ENCODE measurements at regions not wholly inside any gene's neighbourhood (a gene's known extent, or its start where the extent isn't known, plus 50 kb on each side); places are given as distances from the start of the nearest gene placed in this dataset.
"Not testable (repeated sequence)": the region's sequence is repeated elsewhere in the genome, so short reads cannot be mapped to it uniquely, and the experiment has no call there.

- no peak for DNase-seq
Observed at GRCh38 chr6:4447639-4448330, 312.4 kb upstream of the ECI2 start.

- no peak for DNase-seq
Observed at GRCh38 chr6:4446982-4447381, 311.6 kb upstream of the ECI2 start.

DNA sequence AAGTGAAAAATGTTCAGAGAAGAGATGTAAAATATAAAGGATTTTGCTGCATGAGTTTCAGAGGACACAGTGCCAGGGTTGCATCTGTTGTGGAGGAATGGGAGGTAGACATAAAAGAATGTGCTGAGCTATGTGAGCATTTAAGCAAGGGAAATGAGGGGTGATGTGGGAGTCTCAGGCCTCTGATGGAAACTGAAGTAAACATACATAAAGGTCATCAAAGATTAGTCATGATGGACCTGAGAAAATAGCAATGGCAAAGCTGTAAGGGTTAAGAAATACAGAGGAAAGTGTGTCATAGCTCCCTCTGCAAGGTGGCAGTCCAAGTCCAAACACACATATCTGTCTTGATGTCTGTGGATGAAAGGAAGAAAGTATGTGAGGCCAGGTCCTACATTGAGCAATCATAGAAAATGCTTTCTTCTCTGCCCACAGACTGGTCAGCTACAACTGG, 306.6 kb upstream of the ECI2 start:
- DNase-seq, result no peak

DNA sequence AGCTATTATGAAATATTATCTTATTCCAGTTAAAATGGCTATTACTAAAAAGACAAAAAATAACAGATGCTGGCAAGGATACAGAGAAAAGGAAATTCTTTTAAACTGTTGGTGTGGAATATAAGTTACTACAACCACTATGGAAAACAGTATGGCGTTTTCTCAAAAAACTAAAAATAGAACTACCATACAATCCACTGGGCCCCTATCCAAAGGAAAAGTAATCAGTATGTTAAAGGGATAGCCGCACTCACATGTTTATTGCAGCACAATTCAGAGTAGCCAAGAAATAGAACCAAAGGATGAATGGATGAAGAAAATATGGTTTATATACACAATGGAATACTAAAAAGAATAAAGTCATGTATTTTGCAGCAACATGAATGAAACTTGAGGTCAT, 303.8 kb upstream of the ECI2 start:
- DNase-seq, result no peak

- no peak for DNase-seq
Observed at GRCh38 chr6:4437342-4437741, 302.0 kb upstream of the ECI2 start.

DNA sequence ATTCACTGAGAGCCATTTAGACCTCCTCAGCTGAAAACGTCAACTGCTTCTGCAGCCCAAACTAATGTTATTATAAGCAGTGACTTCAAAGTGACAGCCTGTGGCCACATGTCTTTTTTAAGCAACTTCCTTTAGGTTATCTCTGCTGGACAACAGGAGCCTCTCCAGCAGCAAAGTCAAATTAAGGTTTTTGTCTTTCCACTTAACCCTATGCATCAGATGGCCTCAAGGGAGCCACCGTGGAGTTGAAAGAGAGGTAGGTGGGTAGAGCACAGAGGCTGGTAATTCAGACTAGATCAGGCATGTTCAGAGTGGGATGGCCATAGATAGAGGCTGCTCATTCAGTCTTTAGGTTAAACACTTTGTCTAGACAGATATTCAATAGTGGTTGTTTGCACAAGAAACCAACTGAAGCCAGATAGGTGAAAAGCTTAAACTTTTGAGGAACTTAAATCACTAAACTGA, 300.6 kb upstream of the ECI2 start:
- DNase-seq, result no peak

GRCh38 chr6:4434655-4435054, 299.3 kb upstream of the ECI2 start:
- DNase-seq, result no peak

- DNase-seq, result no peak
Observed at GRCh38 chr6:4433199-4433598, 297.8 kb upstream of the ECI2 start.

DNA sequence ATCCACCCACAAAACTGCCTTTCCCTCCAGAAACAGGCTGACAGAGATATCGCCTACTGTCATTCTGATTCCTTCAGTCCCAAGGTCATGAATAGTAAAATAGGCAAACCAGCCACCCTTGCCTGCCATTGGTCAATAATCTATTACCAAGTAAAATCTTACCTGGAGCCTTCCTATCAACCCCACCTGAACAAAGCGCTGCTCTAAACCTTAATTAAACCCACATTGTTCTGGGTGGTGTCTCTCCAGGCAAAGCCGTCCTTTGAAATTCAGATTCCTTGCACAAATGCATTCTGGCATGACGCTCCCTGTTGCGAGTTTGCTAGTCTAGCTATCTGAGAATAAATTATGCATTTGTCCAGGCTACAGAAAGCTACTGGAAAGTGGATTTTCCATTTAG, 291.6 kb upstream of the ECI2 start:
- no peak for DNase-seq

DNA sequence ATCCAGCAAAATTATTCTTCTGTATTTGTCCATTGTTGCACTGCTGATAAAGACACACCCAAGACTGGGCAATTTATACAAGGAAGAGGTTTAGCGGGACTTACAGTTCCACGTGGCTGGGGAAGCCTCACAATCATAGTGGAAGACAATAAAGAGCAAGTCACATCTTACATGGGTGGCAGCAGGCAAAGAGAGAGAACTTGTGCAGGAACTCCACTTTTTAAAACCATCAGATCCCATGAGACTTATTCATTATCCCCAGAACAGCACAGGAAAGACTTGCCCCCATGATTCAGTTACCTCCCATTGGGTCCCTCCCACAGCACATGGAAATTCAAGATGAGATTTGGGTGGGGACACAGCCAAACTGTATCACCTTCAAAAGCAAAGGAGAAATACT, 286.5 kb upstream of the ECI2 start:
- no peak for DNase-seq

DNA sequence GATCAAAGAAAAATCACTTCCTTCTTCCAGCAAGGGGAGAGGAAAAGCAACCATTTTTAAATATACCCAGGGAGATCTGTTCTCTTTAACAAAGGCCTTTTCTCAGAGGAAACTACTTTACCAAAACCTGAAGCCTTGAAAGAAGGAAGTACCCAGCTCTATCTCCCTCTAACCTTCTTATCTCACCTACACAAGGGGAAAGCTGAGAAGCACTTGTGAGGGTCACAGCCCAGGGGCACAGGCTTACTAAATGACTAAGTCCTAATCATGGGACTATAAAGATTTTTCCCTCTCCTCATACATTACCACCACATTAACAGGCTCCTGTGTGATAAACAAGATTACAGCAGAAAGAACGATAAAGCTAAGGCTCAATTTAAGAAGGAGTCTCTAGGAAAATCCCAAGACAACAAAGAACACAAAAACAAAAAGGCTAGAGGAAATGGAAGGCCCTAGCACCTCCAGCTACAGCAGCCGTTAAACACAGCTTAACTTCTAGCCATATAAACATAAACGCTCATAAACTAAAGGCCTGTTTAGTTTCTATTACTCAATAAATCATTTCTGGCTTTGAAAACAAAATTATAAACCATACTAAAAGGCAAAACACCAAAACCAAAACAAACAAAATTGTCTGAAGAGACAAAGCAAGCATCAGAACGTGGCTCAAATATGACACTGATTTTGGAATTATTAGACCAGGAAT, 284.9 kb upstream of the ECI2 start:
- DNase-seq, result no peak

DNA sequence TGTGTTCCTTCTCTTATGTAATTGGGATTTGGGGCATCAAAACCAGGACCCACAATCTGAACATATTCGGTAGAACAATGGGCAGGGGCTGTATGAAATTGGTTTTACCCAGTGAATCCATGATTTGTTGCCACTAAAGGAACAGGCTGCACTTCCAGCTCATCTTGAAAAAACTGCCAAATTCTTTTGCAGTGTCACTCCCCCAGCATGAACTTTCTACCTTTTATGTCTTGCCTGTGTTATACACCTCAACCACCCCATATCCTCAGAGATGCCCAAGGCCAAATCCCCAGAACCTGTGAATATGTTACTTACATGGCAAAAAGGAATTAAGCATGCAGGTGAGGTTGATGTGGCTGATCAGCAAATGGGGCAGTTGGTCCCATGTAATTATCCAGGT, 280.2 kb upstream of the ECI2 start:
- DNase-seq, result no peak

- not testable (repeated sequence) for DNase-seq
Observed at GRCh38 chr6:4414078-4414477, 278.7 kb upstream of the ECI2 start.

GRCh38 chr6:4413073-4413472, 277.7 kb upstream of the ECI2 start:
- no peak for DNase-seq

DNA sequence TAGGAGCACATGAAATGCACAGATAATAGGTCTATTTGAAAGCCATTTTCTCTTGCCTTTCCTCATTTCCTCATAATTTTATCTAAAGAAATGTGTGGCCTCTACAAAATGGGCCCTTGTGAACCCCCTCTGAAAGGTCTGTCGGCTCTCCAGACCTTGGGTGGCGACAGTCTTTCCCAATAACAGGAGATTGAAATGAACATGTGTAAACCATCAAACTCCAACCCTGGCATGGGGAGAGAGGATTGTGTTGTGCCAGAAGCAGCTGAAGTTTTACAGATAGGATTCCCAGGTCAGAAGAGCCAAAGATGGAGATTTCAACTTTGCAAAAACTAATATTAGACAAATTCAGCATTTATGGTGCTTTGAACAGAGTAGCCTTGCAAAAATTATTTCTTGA, 277.1 kb upstream of the ECI2 start:
- DNase-seq, result no peak

DNA sequence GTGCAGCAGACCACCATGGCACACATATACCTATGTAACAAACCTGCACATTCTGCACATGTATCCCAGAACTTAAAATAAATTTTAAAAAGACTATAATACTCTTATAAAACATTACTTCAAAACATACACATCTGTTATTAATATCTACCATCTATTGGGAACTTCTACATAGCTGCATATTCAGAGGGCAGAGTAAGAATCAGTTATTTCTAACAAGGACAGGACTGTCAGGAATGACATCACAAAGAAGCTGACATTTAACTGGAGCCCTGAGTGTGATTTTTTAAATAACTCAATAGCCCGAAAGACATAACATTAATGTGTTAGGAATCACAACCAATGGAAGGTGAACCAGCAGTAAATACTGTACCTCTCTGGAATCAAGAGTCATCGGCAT, 276.7 kb upstream of the ECI2 start:
- DNase-seq, result no peak

- DNase-seq, result not testable (repeated sequence)
Observed at GRCh38 chr6:4407710-4408109, 272.3 kb upstream of the ECI2 start.

DNA sequence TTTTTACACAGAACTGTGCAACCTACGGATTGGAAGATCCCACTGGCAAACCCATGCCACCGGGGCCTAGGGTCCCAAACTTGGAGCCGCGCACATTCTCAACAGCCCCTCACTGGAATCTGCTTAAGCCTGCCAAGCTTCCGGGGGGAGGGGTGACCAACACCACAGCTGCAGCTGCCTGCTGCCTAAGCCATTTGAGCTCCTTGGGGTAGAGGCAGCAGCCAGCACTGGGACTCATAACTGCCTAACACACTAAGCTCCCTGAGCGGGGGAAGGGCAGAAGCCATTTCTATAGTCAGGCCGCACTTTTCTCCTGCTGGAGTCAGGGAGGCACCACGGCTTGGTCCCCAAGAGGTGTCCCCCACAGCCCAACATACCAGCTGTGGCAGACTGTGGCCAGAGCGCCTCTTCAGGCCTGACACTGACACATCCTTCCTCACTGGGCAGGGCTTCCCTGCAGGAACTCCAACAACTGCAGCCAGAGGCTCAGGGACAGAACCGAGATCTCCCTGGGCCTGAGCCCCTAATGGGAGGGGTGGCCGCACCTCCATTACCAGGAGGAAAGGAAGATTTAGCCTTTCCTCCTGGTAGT, 270.3 kb upstream of the ECI2 start:
- no peak for DNase-seq

DNA sequence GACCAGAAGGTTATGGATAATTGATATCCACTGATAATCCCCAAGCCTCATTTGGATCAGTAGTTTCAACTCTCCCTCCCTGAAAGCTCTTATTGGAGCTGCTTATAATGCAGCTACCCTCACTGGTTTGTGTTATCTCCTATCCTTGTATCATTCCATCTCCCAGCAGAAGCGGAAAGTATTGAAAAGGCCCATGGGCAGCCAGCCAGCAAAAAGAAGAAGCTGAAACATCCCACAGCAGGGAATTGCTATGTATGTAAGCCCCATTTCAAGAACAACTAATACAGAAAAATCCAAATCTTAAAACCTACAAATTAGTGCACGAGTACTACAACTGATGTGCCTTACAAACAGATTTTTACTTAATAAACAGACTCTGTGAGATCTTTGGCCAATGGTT, 269.0 kb upstream of the ECI2 start:
- DNase-seq, result no peak

GRCh38 chr6:4403828-4404227, 268.5 kb upstream of the ECI2 start:
- no peak for DNase-seq

- no peak for DNase-seq
Observed at GRCh38 chr6:4403023-4403752, 267.8 kb upstream of the ECI2 start.

- DNase-seq, result no peak
Observed at GRCh38 chr6:4402477-4402976, 267.2 kb upstream of the ECI2 start.

Data from NCI-H1694 treated with DMSO at 0.1 percent for 48 hours (cell line).